CD4-positive, alpha-beta T cell treated with Interleukin-21 for 1 hour (primary cell): ENCODE measurements at regions not wholly inside any gene's neighbourhood (a gene's known extent, or its start where the extent isn't known, plus 50 kb on each side); places are given as distances from the start of the nearest gene placed in this dataset.
"Not testable (repeated sequence)": the region's sequence is repeated elsewhere in the genome, so short reads cannot be mapped to it uniquely, and the experiment has no call there.

Experiments used
- DNase-seq: peaks from one replicate; pipeline ENCODE4 v3.0.0-alpha.2; 2020

DNA sequence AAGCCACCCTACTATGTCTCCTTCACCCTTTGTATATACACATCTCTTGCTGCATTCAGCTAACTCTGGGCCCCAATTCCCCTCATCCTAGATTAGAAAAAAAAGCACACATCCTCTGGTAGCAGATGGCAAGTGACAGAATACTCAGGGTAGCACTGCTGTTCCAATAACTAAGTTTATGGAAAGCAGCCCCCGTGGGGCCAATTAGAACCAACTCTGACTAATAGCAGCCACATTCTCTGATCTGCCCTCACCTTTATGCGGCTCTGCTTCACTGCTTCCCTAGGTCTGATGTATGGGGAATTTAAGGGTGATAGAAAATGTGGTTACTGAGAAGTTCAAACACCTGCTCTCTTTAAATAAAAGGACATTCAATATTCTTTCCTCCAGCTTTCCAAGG lies 74.9 kb upstream of the SETMAR start:
- no peak for DNase-seq

DNA sequence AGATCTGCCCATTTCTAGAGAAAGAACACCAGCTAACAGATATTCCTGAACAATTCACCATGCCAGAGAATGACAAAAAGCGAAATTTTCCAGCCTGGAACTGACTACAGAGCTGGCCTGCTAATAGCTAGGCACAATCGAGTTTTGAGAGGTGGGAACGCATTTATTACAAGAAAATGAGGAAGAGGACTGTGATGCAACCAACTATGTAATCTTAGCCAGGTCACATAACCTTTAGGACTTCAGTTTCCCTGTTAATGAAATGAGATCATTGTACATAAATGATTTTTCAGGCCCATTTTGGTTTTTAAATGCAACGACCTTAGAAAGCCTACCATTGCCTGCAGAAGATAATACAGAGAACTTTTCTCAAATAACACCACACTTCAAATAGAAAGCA lies 72.1 kb upstream of the SETMAR start:
- DNase-seq = no peak

GRCh38 chr3:4232798-4233197 lies 70.4 kb upstream of the SETMAR start:
- no peak for DNase-seq

GRCh38 chr3:4233488-4233887 lies 69.7 kb upstream of the SETMAR start:
- DNase-seq = no peak

DNA sequence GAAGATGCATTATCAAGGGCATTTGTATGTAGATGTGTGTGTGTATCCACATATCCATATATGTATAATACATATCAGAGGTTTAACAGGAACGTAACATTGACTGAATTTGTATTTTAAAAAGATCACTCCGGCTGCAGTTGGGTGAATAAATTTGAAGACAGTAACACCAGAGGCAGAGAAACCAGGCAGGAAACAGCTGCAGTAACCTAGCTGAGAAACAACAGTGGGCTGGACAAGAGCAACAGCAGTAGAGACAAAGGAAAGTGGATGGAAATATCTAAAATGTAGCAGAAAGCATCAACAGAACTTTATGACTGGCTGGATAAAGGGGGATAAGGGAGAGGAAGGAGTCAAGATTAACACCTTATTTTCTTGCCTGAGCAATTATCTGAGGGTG lies 68.3 kb upstream of the SETMAR start:
- DNase-seq = no peak

- no peak for DNase-seq
Measured at GRCh38 chr3:4235690-4236089, 67.5 kb upstream of the SETMAR start.

DNA sequence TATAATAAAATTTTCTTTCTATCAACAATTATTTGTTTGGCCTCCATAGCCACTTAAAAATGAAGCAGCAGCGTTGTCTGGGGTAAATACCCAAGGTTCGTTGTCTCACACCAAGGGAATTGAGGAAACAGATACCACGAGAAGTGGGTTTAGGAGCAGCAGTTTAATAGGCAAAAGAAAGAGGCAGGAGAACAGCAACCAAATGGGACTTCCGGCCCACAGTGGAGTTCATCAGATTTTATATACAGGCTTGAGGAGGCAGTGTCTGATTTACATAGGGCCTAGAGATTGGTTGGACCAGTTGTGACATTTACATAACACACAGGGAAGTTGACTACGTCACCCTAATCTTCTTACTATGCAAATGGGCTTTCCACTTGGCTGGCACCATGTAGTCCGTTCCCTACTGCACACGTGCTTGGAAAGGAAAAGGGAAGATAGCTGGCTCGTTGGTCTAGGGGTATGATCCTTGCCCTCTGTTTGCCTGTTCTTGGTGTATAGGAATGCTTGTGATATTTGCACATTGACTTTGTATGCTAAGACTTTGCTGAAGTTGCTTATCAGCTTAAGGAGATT lies 61.5 kb upstream of the SETMAR start:
- no peak for DNase-seq

GRCh38 chr3:4245671-4246070 lies 57.5 kb upstream of the SETMAR start:
- no peak for DNase-seq

DNA sequence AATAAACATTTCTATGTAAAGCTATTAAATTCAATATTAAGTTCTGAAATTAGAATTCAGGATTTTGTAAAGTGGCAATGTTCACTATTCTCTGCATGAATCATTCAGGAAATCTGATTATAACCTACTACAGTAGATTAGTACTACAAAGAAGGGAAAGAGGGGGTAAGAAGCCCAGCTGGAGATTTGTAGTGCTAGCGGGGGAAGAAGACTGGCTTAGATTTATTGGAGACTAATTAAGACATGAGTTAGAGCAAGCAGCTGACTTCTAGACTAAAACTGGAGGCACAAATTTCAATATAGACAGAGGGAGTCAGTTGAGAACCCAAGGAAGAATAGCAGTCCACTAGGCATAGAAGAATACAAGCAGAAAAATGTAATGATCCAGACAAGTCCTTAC lies 55.8 kb upstream of the SETMAR start:
- DNase-seq = no peak

DNA sequence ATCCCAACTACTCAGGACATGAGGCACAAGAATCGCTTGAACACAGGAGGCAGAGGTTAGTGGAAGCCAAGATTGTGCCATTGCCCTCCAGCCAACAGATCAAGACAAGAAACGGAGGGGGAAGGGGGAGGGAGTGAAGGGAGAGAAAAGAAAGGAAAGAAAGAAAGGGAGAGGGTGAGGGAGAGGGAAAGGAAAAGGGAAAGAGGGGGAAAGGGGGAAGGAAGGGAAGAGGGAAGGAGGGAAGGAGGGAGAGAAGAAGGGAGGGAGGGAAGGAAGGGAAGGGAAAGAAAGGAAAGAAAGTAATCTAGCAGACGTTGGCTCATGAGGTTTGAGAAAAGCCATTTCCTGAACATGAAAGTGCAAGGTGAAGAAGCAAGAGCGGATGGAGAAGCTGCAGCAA lies 53.1 kb upstream of the SETMAR start:
- DNase-seq = no peak

DNA sequence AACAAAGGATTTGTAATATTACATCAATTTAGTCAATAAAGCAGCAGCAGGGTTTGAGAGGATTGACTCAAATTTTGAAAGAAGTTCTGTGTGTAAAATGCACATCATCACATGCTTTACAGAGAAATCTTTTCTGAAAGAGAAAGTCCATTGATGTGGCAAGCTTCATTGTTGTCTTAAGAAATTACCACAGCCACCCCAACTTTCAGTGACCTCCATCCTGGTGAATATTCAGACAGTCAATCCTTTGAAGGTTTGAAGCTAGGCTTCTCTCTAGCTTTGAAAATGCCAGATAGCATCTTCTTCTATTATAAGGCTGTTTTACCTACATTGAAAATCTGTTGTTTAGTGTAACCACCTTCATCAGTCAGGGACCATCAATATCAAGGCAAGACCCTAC lies 51.8 kb upstream of the SETMAR start:
- DNase-seq = no peak

GRCh38 chr3:4253072-4253832 lies 49.9 kb upstream of the SETMAR start:
- not testable (repeated sequence) for DNase-seq
